DOHH2 (cell line): ENCODE measurements at regions not wholly inside any gene's neighbourhood (a gene's known extent, or its start where the extent isn't known, plus 50 kb on each side); places are given as distances from the start of the nearest gene placed in this dataset.

Experiments used
- CTCF ChIP-seq: fragments of 200-600 bp; sonication (generic); IDR thresholded peaks from one replicate; pipeline ENCODE4 v1.5.1; 2014; ENCODE audit warnings: antibody characterized with exemption, mild to moderate bottlenecking, low read depth, low read length; ENCODE audit not compliant: poor library complexity, severe bottlenecking
- EZH2phosphoT487 ChIP-seq: fragments of 200-600 bp; sonication (generic); IDR thresholded peaks from 2 replicates; pipeline ENCODE4 v1.6.1; 2017; ENCODE audit warnings: borderline replicate concordance, mild to moderate bottlenecking, antibody characterized with exemption, low read length, moderate library complexity, mixed read lengths

- no peak for TF ChIP-seq CTCF
- no peak for TF ChIP-seq EZH2phosphoT487
Measured at GRCh38 chr5:107012371-107012770, 658.4 kb downstream of the EFNA5 start.
